ENCODE measurements at regions not wholly inside any gene's neighbourhood (a gene's known extent, or its start where the extent isn't known, plus 50 kb on each side); places are given as distances from the start of the nearest gene placed in this dataset.

GRCh38 chr21:27548486-27548885, 581.6 kb upstream of the ADAMTS5 start:
- no TSS peak for BruUV-seq (replicated peaks)
- Histone ChIP-seq H2AFZ (ENCODE audit: low read depth, low read length) (no peak overlapping the region), H3K4me1 (replicated peaks in 1 of 2; ENCODE audit: control insufficient read depth in 2 of 2, insufficient read depth in 2 of 2, low read length in 2 of 2) (no peaks in the 10 kb centered on the region), H3K27ac (ENCODE audit: extremely low read depth, low read depth, low read length) (no peak overlapping the region), H3K9me1 (ENCODE audit: control insufficient read depth, insufficient read depth, low read length) (no peaks in the 10 kb centered on the region), H3K27me3 (ENCODE audit: control insufficient read depth in 2 of 2, insufficient read depth in 2 of 2, low read length in 2 of 2) (no peaks in the 10 kb centered on the region), H3K4me3 (no peak overlapping the region), H3K79me2 (ENCODE audit: control insufficient read depth, insufficient read depth, low read length) (no peaks in the 10 kb centered on the region), H4K20me1 (replicated peaks; ENCODE audit: control insufficient read depth, insufficient read depth, low read length) (no peaks in the 10 kb centered on the region), H3K9me3 (replicated peaks; ENCODE audit: control insufficient read depth, insufficient read depth, low read depth, low read length) (no peaks in the 10 kb centered on the region), H3K9ac (ENCODE audit: insufficient read depth in 1 of 2, low read depth in 2 of 2, low read length in 2 of 2) (no peak overlapping the region), H3K4me2 (ENCODE audit: insufficient read depth, low read length) (no peak overlapping the region), H3K36me3 (ENCODE audit: control insufficient read depth, insufficient read depth, low read length) (no peaks in the 10 kb centered on the region)
- ChIA-PET POLR2A (no interaction called here), CTCF (ENCODE audit: low intra/inter-chr PET ratio) (no interaction called here)
- ATAC-seq (no peak), DNase-seq (ENCODE audit: extremely low read depth in 1 of 4, low spot score in 3 of 4) (no peak), FAIRE-seq (no peak)
- intact Hi-C loops (cut with micrococcal nuclease) (no loop called here), in situ Hi-C loops (cut with MboI) (no loop called here)
- WGBS (ENCODE audit: insufficient coverage, low coverage, missing lambda C conversion rate): 1% methylated on average over 4 of the region's 4 CpGs
- TF ChIP-seq TAF1 (IDR thresholded peaks at IDR 0.05; ENCODE audit: control insufficient read depth, extremely low read depth, insufficient read depth, low read length, severe bottlenecking) (no peak), ZBTB2 (IDR thresholded peaks at IDR 0.05) (no peak), MCM7 (IDR thresholded peaks at IDR 0.05) (no peak), ZNF586 (CRISPR knock-in tag; conservative IDR thresholded peaks at IDR 0.05) (no peak), FOXJ3 (CRISPR knock-in tag; IDR thresholded peaks at IDR 0.05) (no peak), AFF4 (CRISPR knock-in tag; IDR thresholded peaks at IDR 0.05) (no peak), ZNF785 (CRISPR knock-in tag; IDR thresholded peaks at IDR 0.05) (no peak), CREB5 (CRISPR knock-in tag; IDR thresholded peaks at IDR 0.05) (no peak), HNRNPLL (IDR thresholded peaks at IDR 0.05; ENCODE audit: low read depth, low read length, poor library complexity, severe bottlenecking) (no peak), ZNF324 (CRISPR knock-in tag; IDR thresholded peaks at IDR 0.05) (no peak), MEF2D (tag; conservative IDR thresholded peaks at IDR 0.05; ENCODE audit: low read depth) (no peak), CLOCK (CRISPR knock-in tag; IDR thresholded peaks at IDR 0.05; ENCODE audit: borderline replicate concordance) (no peak), NFYB (IDR thresholded peaks at IDR 0.05; ENCODE audit: extremely low read depth, insufficient read length) (no peak), SIRT6 (IDR thresholded peaks at IDR 0.05; ENCODE audit: low read depth, low read length) (no peak)
